Right atrium auricular region (tissue), 2 donors: ENCODE measurements at regions not wholly inside any gene's neighbourhood (a gene's known extent, or its start where the extent isn't known, plus 50 kb on each side); places are given as distances from the start of the nearest gene placed in this dataset.

Experiments used
- DNase-seq: peaks from one replicate; pipeline ENCODE4 v3.0.0-alpha.2; 2019; ENCODE audit warnings: low spot score
- H3K27ac ChIP-seq, 2 donors: fragments of 200-600 bp; sonication (generic); 1 replicate in 1 of 2; 2 replicates in 1 of 2; pipeline ENCODE4 v1.5.1; 2016 to 2019
- H3K27me3 ChIP-seq, 2 donors: fragments of 200-600 bp; sonication (generic); one replicate each; pipeline versions ENCODE4 v1.5.1 to v1.6.0; 2017 to 2019
- H3K36me3 ChIP-seq: fragments of 200-600 bp; sonication (generic); one replicate; pipeline ENCODE4 v1.5.1; 2016
- H3K4me1 ChIP-seq, 2 donors: fragments of 200-600 bp; sonication (generic); one replicate each; pipeline versions ENCODE4 v1.5.1 to v1.6.0; 2017 to 2019
- H3K4me3 ChIP-seq, 2 donors: fragments of 200-600 bp; sonication (generic); 1 replicate in 1 of 2; 2 replicates in 1 of 2; pipeline ENCODE4 v1.5.1; 2017 to 2019; ENCODE audit warnings: mild to moderate bottlenecking in 1 of 2, moderate library complexity in 1 of 2
- H3K9me3 ChIP-seq, 2 donors: fragments of 200-600 bp; sonication (generic); one replicate each; pipeline ENCODE4 v1.5.1; 2019
- TF ChIP-seq, protein P1 (sequence below), 2 donors: fragments of 200-600 bp; sonication (generic); IDR thresholded peaks; one replicate each; pipeline ENCODE4 v1.5.1; 2019; ENCODE audit warnings: antibody characterized with exemption in 2 of 2

DNA sequence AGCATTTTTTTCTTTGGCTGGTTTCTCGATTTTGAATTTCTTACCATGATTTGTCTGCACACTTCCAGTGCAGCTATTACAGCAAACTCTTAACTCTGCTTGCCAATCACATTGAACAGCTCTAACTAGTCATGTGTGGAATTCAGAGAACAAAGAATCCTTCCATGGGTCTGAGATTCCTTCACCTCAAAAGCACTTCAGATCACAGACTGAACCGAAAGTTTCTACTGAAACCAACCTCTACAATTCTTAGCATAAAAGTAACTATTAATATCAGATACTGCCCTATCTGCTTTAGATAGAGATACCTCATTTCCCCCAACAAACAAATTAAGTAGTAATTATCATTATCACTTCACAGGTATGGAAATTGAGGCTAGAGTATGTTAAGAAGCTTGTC is 56.5 kb upstream of the SP4 start:
- H3K27me3 ChIP-seq, result no peaks in the 10 kb centered on the region
- TF ChIP-seq, protein P1, sequence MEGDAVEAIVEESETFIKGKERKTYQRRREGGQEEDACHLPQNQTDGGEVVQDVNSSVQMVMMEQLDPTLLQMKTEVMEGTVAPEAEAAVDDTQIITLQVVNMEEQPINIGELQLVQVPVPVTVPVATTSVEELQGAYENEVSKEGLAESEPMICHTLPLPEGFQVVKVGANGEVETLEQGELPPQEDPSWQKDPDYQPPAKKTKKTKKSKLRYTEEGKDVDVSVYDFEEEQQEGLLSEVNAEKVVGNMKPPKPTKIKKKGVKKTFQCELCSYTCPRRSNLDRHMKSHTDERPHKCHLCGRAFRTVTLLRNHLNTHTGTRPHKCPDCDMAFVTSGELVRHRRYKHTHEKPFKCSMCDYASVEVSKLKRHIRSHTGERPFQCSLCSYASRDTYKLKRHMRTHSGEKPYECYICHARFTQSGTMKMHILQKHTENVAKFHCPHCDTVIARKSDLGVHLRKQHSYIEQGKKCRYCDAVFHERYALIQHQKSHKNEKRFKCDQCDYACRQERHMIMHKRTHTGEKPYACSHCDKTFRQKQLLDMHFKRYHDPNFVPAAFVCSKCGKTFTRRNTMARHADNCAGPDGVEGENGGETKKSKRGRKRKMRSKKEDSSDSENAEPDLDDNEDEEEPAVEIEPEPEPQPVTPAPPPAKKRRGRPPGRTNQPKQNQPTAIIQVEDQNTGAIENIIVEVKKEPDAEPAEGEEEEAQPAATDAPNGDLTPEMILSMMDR (IDR thresholded peaks at IDR 0.05), result no peak

DNA sequence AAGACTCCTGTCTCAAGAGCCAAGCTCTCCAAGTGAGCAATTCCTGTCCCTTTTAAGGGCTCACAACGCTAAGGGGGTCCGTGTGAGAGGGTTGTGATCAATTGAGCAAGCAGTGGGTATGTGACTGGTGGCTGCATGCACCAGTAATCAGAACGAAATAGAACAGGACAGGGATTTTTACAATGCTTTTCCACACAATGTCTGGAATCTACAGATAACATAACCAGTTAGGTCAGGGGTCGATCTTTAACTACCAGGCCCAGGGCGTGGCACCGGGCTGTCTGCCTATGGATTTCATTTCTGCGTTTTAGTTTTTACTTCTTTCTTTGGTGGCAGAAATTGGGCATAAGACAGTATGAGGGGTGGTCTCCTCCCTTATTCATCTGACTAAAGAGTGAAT is 54.9 kb upstream of the SP4 start:
- DNase-seq, result no peak
- TF ChIP-seq, protein P1 (IDR thresholded peaks at IDR 0.05), result no peak
- no peaks in the 10 kb centered on the region for H3K36me3 ChIP-seq
- peaks cover 0 to 6% of the 10 kb centered on the region in 2 donors for H3K9me3 ChIP-seq
- no peaks in the 10 kb centered on the region for H3K4me1 ChIP-seq
- H3K27me3 ChIP-seq, result no peaks in the 10 kb centered on the region
- no peak overlapping the region for H3K27ac ChIP-seq
- no peak overlapping the region for H3K4me3 ChIP-seq

More for the DNA sequence above, 56.5 kb upstream of the SP4 start:
- Histone ChIP-seq H3K4me3 (no peak overlapping the region), H3K9me3 (no peaks in the 10 kb centered on the region), H3K27ac (no peak overlapping the region), H3K4me1 (no peaks in the 10 kb centered on the region), H3K36me3 (no peaks in the 10 kb centered on the region)
- DNase-seq, result no peak

DNA sequence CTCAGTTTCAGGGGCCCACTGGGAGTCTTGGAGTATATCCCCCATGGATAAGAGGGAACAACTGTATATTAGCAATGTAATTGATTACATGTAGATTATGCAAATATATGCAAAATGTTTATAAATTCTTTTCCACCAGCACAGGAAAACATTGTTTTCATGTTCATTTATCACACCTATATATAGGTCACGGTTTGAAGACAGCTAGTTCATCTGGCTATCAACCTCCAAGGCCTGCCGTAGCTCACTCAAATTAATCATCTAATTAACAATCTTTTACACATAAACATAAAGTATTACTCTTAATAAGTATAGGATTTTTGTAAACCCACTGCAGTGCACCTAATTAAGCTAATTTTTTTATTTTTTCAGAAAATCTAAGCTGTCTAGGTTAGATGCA is 53.7 kb upstream of the SP4 start:
- Histone ChIP-seq H3K4me1 (no peaks in the 10 kb centered on the region), H3K36me3 (no peaks in the 10 kb centered on the region), H3K27me3 (no peaks in the 10 kb centered on the region), H3K4me3 (no peak overlapping the region), H3K27ac (no peak overlapping the region), H3K9me3 (peaks cover 0 to 6% of the 10 kb centered on the region in 2 donors)
- TF ChIP-seq, protein P1 (IDR thresholded peaks at IDR 0.05), result no peak
- no peak for DNase-seq

DNA sequence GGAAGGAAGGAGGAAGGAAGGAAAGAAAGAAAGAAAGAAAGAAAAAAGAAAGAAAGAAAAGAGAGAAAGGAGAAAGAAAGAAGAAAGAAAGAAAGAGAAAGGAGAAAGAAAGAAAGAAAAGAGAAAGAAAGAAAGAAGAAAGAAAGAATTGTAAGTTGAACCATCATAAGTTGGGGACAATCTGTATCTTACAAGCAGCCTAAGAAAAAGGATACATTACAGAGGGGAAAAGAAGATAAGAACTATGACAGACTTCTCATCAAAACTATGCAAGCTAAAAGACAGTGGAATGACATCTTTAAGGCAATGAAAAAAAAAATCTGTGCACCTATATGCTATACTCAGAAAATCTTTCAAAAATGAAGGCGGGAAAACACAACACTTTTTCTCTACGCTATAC is 50.3 kb upstream of the SP4 start:
- H3K27ac ChIP-seq, result no peak overlapping the region
- TF ChIP-seq, protein P1 (IDR thresholded peaks at IDR 0.05), result no peak

More for the DNA sequence above, 50.3 kb upstream of the SP4 start:
- H3K4me3 ChIP-seq, result no peak overlapping the region
- H3K9me3 ChIP-seq, result peaks cover 0 to 6% of the 10 kb centered on the region in 2 donors
- no peaks in the 10 kb centered on the region for H3K4me1 ChIP-seq
- no peaks in the 10 kb centered on the region for H3K27me3 ChIP-seq
- H3K36me3 ChIP-seq, result no peaks in the 10 kb centered on the region
- DNase-seq, result no peak
